MM.1S (cell line): ENCODE measurements at regions not wholly inside any gene's neighbourhood (a gene's known extent, or its start where the extent isn't known, plus 50 kb on each side); places are given as distances from the start of the nearest gene placed in this dataset.

Experiments used
- DNase-seq: peaks from one replicate; pipeline ENCODE4 v3.0.0-alpha.2; 2015
- H2AFZ ChIP-seq: fragments of 300-600 bp; sonication (generic); 2 replicates; pipeline ENCODE4 v1.6.0; 2016; ENCODE audit warnings: antibody characterized with exemption, low read length
- H3F3A ChIP-seq: fragments of 300-600 bp; sonication (generic); 2 replicates; pipeline ENCODE4 v1.6.1; 2016; ENCODE audit warnings: mild to moderate bottlenecking, antibody characterized with exemption, low read length, moderate library complexity, mixed read lengths; ENCODE audit not compliant: insufficient read depth
- H3K27ac ChIP-seq: fragments of 300-600 bp; sonication (generic); 2 replicates; pipeline ENCODE4 v1.5.1; 2016; ENCODE audit warnings: mild to moderate bottlenecking, low read length
- H3K27me3 ChIP-seq: fragments of 300-600 bp; sonication (generic); replicated peaks from 2 replicates; pipeline ENCODE4 v1.6.0; 2016; ENCODE audit warnings: low read length; ENCODE audit not compliant: insufficient read depth
- H3K36me3 ChIP-seq: fragments of 300-600 bp; sonication (generic); replicated peaks from 2 replicates; pipeline ENCODE4 v1.6.1; 2016; ENCODE audit warnings: mild to moderate bottlenecking, low read length, mixed read lengths; ENCODE audit not compliant: insufficient read depth
- H3K4me1 ChIP-seq: fragments of 300-600 bp; sonication (generic); 2 replicates; pipeline ENCODE4 v1.6.1; 2016; ENCODE audit warnings: low read length, mixed read lengths
- H3K4me2 ChIP-seq: fragments of 300-600 bp; sonication (generic); 2 replicates; pipeline ENCODE4 v1.6.0; 2016; ENCODE audit warnings: low read depth, low read length
- H3K4me3 ChIP-seq: fragments of 300-600 bp; sonication (generic); 2 replicates; pipeline ENCODE4 v1.5.1; 2016; ENCODE audit warnings: low read length, mixed read lengths
- H3K79me2 ChIP-seq: fragments of 300-600 bp; sonication (generic); 2 replicates; pipeline ENCODE4 v1.6.1; 2016; ENCODE audit warnings: mixed run types, low read length, mixed read lengths
- H3K9ac ChIP-seq: fragments of 300-600 bp; sonication (generic); 2 replicates; pipeline ENCODE4 v1.6.1; 2016; ENCODE audit warnings: low read length, mixed read lengths
- H3K9me2 ChIP-seq: fragments of 300-600 bp; sonication (generic); replicated peaks from 2 replicates; pipeline ENCODE4 v1.6.1; 2016; ENCODE audit warnings: mild to moderate bottlenecking, low read length, mixed read lengths; ENCODE audit not compliant: insufficient read depth
- H3K9me3 ChIP-seq: fragments of 300-600 bp; sonication (generic); replicated peaks from 2 replicates; pipeline ENCODE4 v1.6.1; 2016; ENCODE audit warnings: mild to moderate bottlenecking, low read length, mixed read lengths; ENCODE audit not compliant: insufficient read depth
- H4K20me1 ChIP-seq: fragments of 300-600 bp; sonication (generic); 2 replicates; pipeline ENCODE4 v1.6.1; 2016; ENCODE audit warnings: mild to moderate bottlenecking, low read length, moderate library complexity, mixed read lengths; ENCODE audit not compliant: insufficient read depth
- EZH2 ChIP-seq: fragments of 300-600 bp; sonication (generic); optimal IDR thresholded peaks from 2 replicates; pipeline ENCODE3; 2017; ENCODE audit warnings: low read depth, mild to moderate bottlenecking, antibody characterized with exemption, low read length, mixed read lengths
- EZH2phosphoT487 ChIP-seq: fragments of 300-600 bp; sonication (generic); IDR thresholded peaks from 2 replicates; pipeline ENCODE4 v1.6.1; 2018; ENCODE audit warnings: antibody characterized with exemption, low read length
- TF ChIP-seq, protein P1 (sequence below): fragments of 300-600 bp; sonication (generic); IDR thresholded peaks from 2 replicates; pipeline ENCODE4 v1.5.1; 2016; ENCODE audit warnings: antibody characterized with exemption, low read length, mixed read lengths

DNA sequence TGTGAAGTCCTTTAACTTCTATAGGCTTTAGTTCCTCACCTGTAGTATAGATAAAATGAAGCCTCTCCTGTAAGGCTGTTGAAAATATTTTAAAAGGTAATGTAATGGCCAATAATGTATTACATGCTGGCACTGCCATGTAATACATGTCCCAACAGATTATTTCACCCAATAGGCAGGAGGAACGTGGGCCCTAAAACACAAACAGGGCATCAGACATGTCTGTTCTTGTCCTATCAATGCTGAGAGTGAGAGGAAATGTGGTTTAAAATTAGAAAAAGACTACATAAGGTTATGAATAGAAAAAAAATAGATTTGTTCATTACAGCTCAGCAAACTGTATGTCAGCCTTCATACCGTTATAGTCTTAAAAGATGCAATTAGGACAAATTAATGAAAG is 492.7 kb upstream of the DDX18 start:
- Histone ChIP-seq H3K9ac (no peak overlapping the region), H3K79me2 (no peaks in the 10 kb centered on the region), H3K36me3 (no peaks in the 10 kb centered on the region), H3K4me2 (no peak overlapping the region), H3K27me3 (no peaks in the 10 kb centered on the region), H3K4me3 (no peak overlapping the region), H4K20me1 (no peaks in the 10 kb centered on the region), H3K9me2 (no peaks in the 10 kb centered on the region), H3K9me3 (no peaks in the 10 kb centered on the region), H2AFZ (no peak overlapping the region), H3F3A (no peaks in the 10 kb centered on the region), H3K27ac (no peak overlapping the region), H3K4me1 (no peaks in the 10 kb centered on the region)
- no peak for TF ChIP-seq EZH2
- TF ChIP-seq, protein P1, sequence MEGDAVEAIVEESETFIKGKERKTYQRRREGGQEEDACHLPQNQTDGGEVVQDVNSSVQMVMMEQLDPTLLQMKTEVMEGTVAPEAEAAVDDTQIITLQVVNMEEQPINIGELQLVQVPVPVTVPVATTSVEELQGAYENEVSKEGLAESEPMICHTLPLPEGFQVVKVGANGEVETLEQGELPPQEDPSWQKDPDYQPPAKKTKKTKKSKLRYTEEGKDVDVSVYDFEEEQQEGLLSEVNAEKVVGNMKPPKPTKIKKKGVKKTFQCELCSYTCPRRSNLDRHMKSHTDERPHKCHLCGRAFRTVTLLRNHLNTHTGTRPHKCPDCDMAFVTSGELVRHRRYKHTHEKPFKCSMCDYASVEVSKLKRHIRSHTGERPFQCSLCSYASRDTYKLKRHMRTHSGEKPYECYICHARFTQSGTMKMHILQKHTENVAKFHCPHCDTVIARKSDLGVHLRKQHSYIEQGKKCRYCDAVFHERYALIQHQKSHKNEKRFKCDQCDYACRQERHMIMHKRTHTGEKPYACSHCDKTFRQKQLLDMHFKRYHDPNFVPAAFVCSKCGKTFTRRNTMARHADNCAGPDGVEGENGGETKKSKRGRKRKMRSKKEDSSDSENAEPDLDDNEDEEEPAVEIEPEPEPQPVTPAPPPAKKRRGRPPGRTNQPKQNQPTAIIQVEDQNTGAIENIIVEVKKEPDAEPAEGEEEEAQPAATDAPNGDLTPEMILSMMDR: no peak
- TF ChIP-seq EZH2phosphoT487: no peak
- no peak for DNase-seq

DNA sequence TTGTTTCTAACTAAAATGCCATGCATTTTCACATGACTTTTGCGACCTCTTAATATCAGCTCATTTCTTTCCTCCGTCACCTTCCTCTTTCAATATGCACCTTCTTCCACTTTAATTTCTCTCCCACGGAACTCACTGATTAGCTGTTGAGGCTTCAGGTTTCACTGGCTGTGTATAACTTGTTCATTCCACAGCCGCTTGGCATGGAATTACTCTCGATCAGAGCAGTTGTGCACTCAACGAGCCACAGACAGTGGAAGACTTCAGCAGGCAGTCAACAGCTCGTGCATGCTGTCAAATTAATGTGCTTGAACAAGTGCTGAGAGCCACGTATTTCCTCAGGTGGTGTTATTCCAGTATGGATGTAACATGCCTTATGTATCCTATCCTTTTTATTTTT is 491.2 kb upstream of the DDX18 start:
- DNase-seq: no peak
- Histone ChIP-seq H3K27ac (no peak overlapping the region), H3K4me1 (no peaks in the 10 kb centered on the region), H3K9me2 (no peaks in the 10 kb centered on the region), H3K79me2 (no peaks in the 10 kb centered on the region), H3K9me3 (no peaks in the 10 kb centered on the region), H3K4me2 (no peak overlapping the region), H3K9ac (no peak overlapping the region), H3K36me3 (no peaks in the 10 kb centered on the region), H3K27me3 (no peaks in the 10 kb centered on the region), H3K4me3 (no peak overlapping the region), H2AFZ (no peak overlapping the region), H3F3A (no peaks in the 10 kb centered on the region), H4K20me1 (no peaks in the 10 kb centered on the region)
- TF ChIP-seq EZH2phosphoT487: no peak

DNA sequence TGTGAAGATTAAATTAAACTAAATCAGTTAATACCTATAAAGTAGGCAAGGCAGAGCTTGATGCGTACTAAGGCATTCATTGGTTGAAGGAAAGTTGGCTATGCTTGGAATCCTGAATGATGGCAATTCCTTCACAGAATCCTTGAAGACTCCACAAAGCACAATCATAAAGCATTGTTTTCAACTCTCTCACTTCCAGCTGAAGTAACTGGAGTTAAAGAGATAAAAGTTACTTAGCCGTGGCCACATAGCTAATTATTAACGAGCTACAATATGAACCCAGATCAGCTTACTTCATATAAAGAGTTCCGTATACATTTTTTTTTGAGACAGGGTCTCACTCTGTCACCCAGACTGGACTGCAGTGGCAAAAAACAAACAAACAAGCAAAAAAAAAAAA is 483.9 kb upstream of the DDX18 start:
- Histone ChIP-seq H2AFZ (no peak overlapping the region), H3F3A (no peaks in the 10 kb centered on the region), H3K9me2 (no peaks in the 10 kb centered on the region), H3K36me3 (no peaks in the 10 kb centered on the region), H3K4me1 (no peaks in the 10 kb centered on the region), H3K4me2 (no peak overlapping the region), H4K20me1 (no peaks in the 10 kb centered on the region), H3K27me3 (no peaks in the 10 kb centered on the region), H3K4me3 (no peak overlapping the region), H3K79me2 (no peaks in the 10 kb centered on the region), H3K27ac (no peak overlapping the region), H3K9me3 (no peaks in the 10 kb centered on the region), H3K9ac (no peak overlapping the region)
- TF ChIP-seq EZH2 (no peak), EZH2phosphoT487 (no peak)
- TF ChIP-seq, protein P1: no peak
- no peak for DNase-seq

DNA sequence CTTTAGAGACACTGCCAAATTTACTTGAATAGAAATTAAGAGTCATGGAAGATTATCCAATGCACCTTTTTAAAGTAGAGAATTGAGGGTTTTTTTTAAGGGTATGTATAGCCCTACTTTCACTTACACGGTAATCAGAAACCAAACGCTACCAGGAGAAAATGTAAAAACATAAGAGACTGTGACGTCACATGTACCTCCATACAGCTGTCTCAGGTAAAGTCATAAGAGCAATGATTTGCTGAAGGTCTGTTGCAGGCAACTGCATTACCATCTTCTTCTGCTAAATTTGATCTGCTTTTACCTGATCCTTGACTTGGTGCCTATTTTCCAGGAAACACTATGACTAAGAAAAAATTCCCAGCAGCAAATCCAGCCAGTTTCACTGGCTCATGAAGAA is 478.5 kb upstream of the DDX18 start:
- Histone ChIP-seq H3K9ac (no peak overlapping the region), H3K4me1 (peaks cover 17% of the 10 kb centered on the region), H3K4me3 (no peak overlapping the region), H3K36me3 (no peaks in the 10 kb centered on the region), H3K79me2 (no peaks in the 10 kb centered on the region), H3K9me2 (no peaks in the 10 kb centered on the region), H3K27me3 (no peaks in the 10 kb centered on the region), H3F3A (peaks cover 7% of the 10 kb centered on the region), H2AFZ (no peak overlapping the region), H4K20me1 (no peaks in the 10 kb centered on the region), H3K9me3 (no peaks in the 10 kb centered on the region), H3K27ac (no peak overlapping the region), H3K4me2 (no peak overlapping the region)
- TF ChIP-seq EZH2phosphoT487 (no peak), EZH2 (no peak)
- TF ChIP-seq, protein P1: no peak
- DNase-seq: no peak
